Fibroblast of lung (primary cell): ENCODE measurements at regions not wholly inside any gene's neighbourhood (a gene's known extent, or its start where the extent isn't known, plus 50 kb on each side); places are given as distances from the start of the nearest gene placed in this dataset.

Source experiments
- EZH2 ChIP-seq: IDR thresholded peaks from 2 replicates; pipeline ENCODE4 v1.5.1; 2012; ENCODE audit warnings: low read length, control low read depth, mild to moderate bottlenecking; ENCODE audit errors: missing control alignments
- TF ChIP-seq, protein P1 (sequence below), 2 donors: IDR thresholded peaks in 1 of 2; conservative IDR thresholded peaks in 1 of 2; 1 replicate in 1 of 2; 2 replicates in 1 of 2; pipeline ENCODE4 v1.5.1; 2011 to 2012; ENCODE audit warnings: low read length in 2 of 2, control low read depth in 1 of 2, inconsistent platforms in 1 of 2, low read depth in 1 of 2, mild to moderate bottlenecking in 1 of 2

DNA sequence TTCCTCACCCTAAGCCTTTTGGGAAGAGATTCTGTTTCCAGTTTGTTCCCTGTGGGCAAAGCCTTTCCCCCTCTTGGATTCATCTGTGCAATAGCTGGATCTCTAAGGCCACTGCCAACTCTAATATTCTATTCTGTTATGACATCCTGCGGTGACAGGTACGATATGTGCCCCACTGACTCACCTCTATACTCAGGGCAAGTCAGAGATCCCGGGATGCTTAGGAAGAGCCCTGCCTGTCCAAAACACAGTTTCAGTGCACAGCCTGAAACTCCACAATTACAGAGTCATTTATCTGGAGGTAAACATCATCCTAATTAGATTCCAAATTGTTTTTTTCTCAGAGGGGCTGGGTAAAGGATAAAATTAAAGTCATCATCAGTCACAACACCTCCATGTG is 190.2 kb downstream of the TFCP2L1 start:
- TF ChIP-seq, protein P1, sequence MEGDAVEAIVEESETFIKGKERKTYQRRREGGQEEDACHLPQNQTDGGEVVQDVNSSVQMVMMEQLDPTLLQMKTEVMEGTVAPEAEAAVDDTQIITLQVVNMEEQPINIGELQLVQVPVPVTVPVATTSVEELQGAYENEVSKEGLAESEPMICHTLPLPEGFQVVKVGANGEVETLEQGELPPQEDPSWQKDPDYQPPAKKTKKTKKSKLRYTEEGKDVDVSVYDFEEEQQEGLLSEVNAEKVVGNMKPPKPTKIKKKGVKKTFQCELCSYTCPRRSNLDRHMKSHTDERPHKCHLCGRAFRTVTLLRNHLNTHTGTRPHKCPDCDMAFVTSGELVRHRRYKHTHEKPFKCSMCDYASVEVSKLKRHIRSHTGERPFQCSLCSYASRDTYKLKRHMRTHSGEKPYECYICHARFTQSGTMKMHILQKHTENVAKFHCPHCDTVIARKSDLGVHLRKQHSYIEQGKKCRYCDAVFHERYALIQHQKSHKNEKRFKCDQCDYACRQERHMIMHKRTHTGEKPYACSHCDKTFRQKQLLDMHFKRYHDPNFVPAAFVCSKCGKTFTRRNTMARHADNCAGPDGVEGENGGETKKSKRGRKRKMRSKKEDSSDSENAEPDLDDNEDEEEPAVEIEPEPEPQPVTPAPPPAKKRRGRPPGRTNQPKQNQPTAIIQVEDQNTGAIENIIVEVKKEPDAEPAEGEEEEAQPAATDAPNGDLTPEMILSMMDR (conservative IDR thresholded peaks at IDR 0.05 in 1 of 2, IDR thresholded peaks at IDR 0.05 in 1 of 2; ENCODE audit: low read depth in 1 of 2, low read length in 2 of 2) = no peak
- no peak for TF ChIP-seq EZH2
